ENCODE measurements at regions not wholly inside any gene's neighbourhood (a gene's known extent, or its start where the extent isn't known, plus 50 kb on each side); places are given as distances from the start of the nearest gene placed in this dataset.
"Not testable (repeated sequence)": the region's sequence is repeated elsewhere in the genome, so short reads cannot be mapped to it uniquely, and the experiment has no call there.

DNA sequence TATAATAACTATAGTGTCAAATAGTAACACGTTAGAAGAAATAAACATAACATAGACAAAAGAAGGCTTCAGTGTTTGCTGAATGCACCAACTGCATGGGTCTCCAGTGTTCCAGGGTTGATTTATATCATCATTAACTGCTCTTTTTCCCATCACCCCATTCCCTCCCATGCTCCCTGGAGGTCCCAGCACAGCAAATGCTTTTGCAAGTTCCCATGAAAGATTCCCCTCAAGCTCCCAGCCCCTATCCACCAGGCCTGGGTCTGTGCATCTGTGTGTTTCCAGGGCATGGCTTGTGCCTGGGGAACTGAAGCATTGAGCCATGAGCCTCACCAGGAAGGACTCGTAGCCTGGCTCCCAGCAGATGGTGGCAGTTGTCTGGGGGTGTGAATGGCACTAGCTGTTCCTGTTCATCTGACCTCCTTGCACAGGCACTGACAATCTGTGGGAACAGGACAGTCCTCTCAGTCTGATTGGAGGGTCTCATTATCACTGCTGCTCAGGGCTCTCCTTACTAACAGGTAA, 164.6 kb upstream of the RMP24 start:
- no peak for DNase-seq (ENCODE audit: low read depth)
- H3K4me3 ChIP-seq (replicated peaks; ENCODE audit: low read depth, low read length), result no peak overlapping the region
- TF ChIP-seq, protein P1, sequence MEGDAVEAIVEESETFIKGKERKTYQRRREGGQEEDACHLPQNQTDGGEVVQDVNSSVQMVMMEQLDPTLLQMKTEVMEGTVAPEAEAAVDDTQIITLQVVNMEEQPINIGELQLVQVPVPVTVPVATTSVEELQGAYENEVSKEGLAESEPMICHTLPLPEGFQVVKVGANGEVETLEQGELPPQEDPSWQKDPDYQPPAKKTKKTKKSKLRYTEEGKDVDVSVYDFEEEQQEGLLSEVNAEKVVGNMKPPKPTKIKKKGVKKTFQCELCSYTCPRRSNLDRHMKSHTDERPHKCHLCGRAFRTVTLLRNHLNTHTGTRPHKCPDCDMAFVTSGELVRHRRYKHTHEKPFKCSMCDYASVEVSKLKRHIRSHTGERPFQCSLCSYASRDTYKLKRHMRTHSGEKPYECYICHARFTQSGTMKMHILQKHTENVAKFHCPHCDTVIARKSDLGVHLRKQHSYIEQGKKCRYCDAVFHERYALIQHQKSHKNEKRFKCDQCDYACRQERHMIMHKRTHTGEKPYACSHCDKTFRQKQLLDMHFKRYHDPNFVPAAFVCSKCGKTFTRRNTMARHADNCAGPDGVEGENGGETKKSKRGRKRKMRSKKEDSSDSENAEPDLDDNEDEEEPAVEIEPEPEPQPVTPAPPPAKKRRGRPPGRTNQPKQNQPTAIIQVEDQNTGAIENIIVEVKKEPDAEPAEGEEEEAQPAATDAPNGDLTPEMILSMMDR (IDR thresholded peaks at IDR 0.05; ENCODE audit: low read length, missing control alignments), result no peak

DNA sequence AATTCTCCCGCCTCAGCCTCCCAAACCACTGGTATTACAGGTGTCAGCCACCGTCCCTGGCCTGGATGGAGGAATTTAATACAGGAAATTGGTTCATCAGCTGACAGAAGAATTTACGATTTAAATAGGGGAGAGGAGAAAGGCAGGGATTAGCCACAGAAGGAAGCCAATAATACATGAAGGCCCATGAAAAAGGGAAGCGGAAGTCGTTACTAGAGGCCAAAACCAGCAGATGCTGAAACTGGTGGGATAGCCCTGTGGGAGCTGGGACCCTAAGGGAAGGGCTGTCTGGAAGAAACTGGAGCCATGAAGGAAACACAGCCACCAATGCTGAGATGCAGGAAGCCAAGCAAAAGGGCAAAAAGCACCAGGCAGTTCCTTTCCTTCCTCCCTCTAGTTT, 163.7 kb upstream of the RMP24 start:
- no peak for DNase-seq (ENCODE audit: low read depth)
- no peak overlapping the region for H3K4me3 ChIP-seq (replicated peaks; ENCODE audit: low read depth, low read length)
- TF ChIP-seq, protein P1 (IDR thresholded peaks at IDR 0.05; ENCODE audit: low read length, missing control alignments), result no peak

DNA sequence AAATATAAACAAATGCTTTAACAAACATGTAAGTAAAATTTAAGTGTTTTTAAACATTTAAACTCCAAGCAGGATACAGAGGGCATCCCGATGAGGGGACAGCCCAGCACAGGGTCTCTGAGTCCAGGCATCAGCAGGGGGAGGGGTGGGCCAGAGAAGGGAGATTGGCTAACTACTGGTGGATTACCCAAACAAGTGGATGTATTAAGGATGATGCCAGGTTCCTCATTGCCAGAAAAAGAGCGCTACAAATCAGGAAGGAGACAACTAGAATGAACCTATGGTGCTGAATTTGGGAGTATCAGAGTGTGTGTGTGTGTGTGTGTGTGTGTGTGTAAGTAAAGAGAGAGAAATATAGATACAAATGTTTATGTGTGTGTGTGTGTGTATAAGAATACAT, 162.0 kb upstream of the RMP24 start:
- TF ChIP-seq, protein P1 (IDR thresholded peaks at IDR 0.05; ENCODE audit: low read length, missing control alignments), result no peak
- no peak overlapping the region for H3K4me3 ChIP-seq (replicated peaks; ENCODE audit: low read depth, low read length)
- DNase-seq (ENCODE audit: low read depth), result no peak

DNA sequence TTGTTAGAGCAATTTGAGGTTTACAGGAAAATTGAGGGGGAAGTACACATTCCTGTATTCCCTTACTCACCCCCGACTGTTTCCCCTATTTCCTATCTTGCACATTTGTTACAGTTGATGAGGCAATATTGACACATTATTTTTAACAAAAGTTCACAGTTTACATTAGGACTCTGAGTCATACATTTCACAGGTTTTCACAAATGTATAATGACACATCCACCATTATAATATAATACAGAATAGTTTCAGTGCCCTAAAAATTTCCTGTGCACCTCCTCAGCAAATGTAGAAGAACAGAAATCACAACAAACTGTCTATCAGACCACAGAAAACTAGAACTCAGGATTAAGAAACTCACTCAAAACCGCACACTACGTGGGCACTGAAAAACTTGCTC, 160.6 kb upstream of the RMP24 start:
- TF ChIP-seq, protein P1 (IDR thresholded peaks at IDR 0.05; ENCODE audit: low read length, missing control alignments), result no peak
- no peak overlapping the region for H3K4me3 ChIP-seq (replicated peaks; ENCODE audit: low read depth, low read length)
- DNase-seq (ENCODE audit: low read depth), result no peak

DNA sequence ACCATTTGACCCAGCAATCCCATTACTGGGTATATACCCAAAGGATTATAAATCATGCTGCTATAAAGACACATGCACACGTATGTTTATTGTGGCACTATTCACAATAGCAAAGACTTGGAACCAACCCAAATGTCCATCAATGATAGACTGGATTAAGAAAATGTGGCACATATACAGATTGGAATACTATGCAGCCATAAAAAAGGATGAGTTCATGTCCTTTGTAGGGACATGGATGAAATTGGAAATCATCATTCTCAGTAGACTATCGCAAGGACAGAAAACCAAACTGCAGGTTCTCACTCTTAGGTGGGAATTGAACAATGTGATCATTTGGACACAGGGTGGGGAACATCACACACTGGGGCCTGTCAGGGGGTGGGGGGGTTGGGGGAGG, 157.5 kb upstream of the RMP24 start:
- DNase-seq (ENCODE audit: low read depth); H3K4me3 ChIP-seq (replicated peaks; ENCODE audit: low read depth, low read length): not testable (repeated sequence)

DNA sequence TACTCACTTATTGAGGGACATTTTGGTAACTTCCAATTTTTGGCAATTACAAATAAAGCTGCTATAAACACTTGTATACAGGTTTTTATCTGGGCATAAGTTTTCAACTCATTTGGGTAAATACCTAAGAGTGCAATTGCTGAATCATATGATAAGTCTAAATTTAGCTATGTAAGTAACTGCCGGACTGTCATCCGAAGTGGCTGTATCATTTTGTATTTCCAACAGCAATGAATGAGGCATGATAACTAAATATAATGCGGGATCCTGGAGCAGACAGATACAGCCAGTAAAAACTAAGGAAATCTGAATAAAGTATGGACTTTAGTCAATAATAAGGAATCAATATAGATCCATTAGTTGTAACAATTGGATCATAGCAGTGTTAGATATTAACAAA, 156.5 kb upstream of the RMP24 start:
- no peak for DNase-seq (ENCODE audit: low read depth)
- no peak overlapping the region for H3K4me3 ChIP-seq (replicated peaks; ENCODE audit: low read depth, low read length)
- TF ChIP-seq, protein P1 (IDR thresholded peaks at IDR 0.05; ENCODE audit: low read length, missing control alignments), result no peak

DNA sequence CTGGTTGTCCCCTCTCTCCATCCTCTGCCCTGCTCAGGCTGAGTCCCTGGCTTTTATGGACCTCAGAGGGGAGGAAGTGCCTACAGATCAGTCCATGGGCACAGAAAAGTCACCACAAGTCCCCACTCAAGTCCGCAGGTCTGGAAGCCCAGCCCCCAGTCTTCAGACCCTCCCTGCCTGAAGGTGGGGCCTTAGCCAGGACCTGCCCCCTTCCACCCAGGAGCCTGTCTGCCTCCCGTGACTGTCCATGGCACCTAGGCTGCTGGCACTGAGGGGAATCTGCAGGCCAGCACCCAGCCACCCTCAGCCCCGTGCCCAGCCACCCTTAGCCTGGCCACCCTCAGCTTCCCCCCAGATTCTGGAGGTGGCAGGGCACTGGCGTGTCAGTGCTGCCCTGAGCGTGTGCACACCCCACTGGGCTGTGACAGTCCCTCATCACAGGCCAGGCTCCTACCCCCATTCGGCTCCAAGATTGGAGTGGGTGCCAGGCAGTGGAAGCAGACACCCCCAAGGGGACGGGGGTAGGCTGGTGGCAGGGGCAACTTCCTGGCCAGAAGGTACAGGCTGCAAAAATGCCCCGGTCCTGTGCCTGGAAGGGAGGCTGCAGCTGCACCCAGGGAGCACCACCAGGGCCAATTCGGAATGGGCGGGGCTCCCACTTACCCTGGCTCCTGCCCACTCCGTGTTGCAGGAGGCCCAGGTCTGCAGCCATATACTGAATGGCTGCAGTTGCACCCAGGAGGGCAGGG, 154.7 kb upstream of the RMP24 start:
- TF ChIP-seq, protein P1 (IDR thresholded peaks at IDR 0.05; ENCODE audit: low read length, missing control alignments), result no peak
- H3K4me3 ChIP-seq (replicated peaks; ENCODE audit: low read depth, low read length), result no peak overlapping the region

More for the DNA sequence above, 154.7 kb upstream of the RMP24 start:
- DNase-seq (ENCODE audit: low read depth), result no peak

Data from fibroblast of pulmonary artery (primary cell).